ENCODE measurements at regions not wholly inside any gene's neighbourhood (a gene's known extent, or its start where the extent isn't known, plus 50 kb on each side); places are given as distances from the start of the nearest gene placed in this dataset.

- no peak overlapping the region for H3K4me3 ChIP-seq (ENCODE audit: low read depth, low read length)
- no peak for DNase-seq (ENCODE audit: low read depth)
- TF ChIP-seq CTCF (IDR thresholded peaks at IDR 0.05; ENCODE audit: control insufficient read depth, extremely low read depth, insufficient read depth), result no peak
Measured at GRCh38 chr7:155987681-155988235, 175.5 kb upstream of the SHH start.

GRCh38 chr7:155986497-155987160 lies 174.4 kb upstream of the SHH start:
- no peak overlapping the region for H3K4me3 ChIP-seq (ENCODE audit: low read depth, low read length)
- TF ChIP-seq CTCF (IDR thresholded peaks at IDR 0.05; ENCODE audit: control insufficient read depth, extremely low read depth, insufficient read depth), result no peak
- DNase-seq (ENCODE audit: low read depth), result no peak

- TF ChIP-seq CTCF (IDR thresholded peaks at IDR 0.05; ENCODE audit: control insufficient read depth, extremely low read depth, insufficient read depth), result no peak
- DNase-seq (ENCODE audit: low read depth), result no peak
- H3K4me3 ChIP-seq (ENCODE audit: low read depth, low read length), result no peak overlapping the region
Measured at GRCh38 chr7:155985518-155986250, 173.4 kb upstream of the SHH start.

GRCh38 chr7:155984609-155985405 lies 172.5 kb upstream of the SHH start:
- no peak for TF ChIP-seq CTCF (IDR thresholded peaks at IDR 0.05; ENCODE audit: control insufficient read depth, extremely low read depth, insufficient read depth)
- no peak for DNase-seq (ENCODE audit: low read depth)

GRCh38 chr7:155984028-155984580 lies 171.8 kb upstream of the SHH start:
- no peak for DNase-seq (ENCODE audit: low read depth)
- TF ChIP-seq CTCF (IDR thresholded peaks at IDR 0.05; ENCODE audit: control insufficient read depth, extremely low read depth, insufficient read depth), result no peak
- no peak overlapping the region for H3K4me3 ChIP-seq (ENCODE audit: low read depth, low read length)

More at GRCh38 chr7:155984609-155985405, 172.5 kb upstream of the SHH start:
- no peak overlapping the region for H3K4me3 ChIP-seq (ENCODE audit: low read depth, low read length)

GRCh38 chr7:155983176-155983815 lies 171.0 kb upstream of the SHH start:
- no peak overlapping the region for H3K4me3 ChIP-seq (ENCODE audit: low read depth, low read length)
- DNase-seq (ENCODE audit: low read depth), result no peak
- no peak for TF ChIP-seq CTCF (IDR thresholded peaks at IDR 0.05; ENCODE audit: control insufficient read depth, extremely low read depth, insufficient read depth)

Data from LNCaP clone FGC (cell line).